Esophagus squamous epithelium (tissue), 5 donors: ENCODE measurements at regions not wholly inside any gene's neighbourhood (a gene's known extent, or its start where the extent isn't known, plus 50 kb on each side); places are given as distances from the start of the nearest gene placed in this dataset.

ENCODE experiments used
- DNase-seq: peaks from one replicate; lab custom pipeline; 2025; lab: John Stamatoyannopoulos, UW
- H3K27ac ChIP-seq, 4 donors: fragments of 200-600 bp; sonication (generic); one replicate each; pipeline ENCODE4 v1.5.1; 2016 to 2019; ENCODE audit warnings: mild to moderate bottlenecking in 1 of 4
- H3K27me3 ChIP-seq, 4 donors: fragments of 200-600 bp; sonication (generic); 1 replicate in 3 of 4; 2 replicates in 1 of 4; pipeline versions ENCODE4 v1.5.1 to v1.6.0; 2017 to 2021; ENCODE audit warnings: antibody characterized with exemption in 1 of 4
- H3K36me3 ChIP-seq, 3 donors: fragments of 200-600 bp; sonication (generic); one replicate each; pipeline ENCODE4 v1.5.1; 2016 to 2019
- H3K4me1 ChIP-seq, 3 donors: fragments of 200-600 bp; sonication (generic); one replicate each; pipeline ENCODE4 v1.5.1; 2017 to 2019
- H3K4me3 ChIP-seq, 4 donors: fragments of 200-600 bp; sonication (generic); 1 replicate in 3 of 4; 2 replicates in 1 of 4; pipeline ENCODE4 v1.5.1; 2016 to 2019; ENCODE audit warnings: mild to moderate bottlenecking in 2 of 4, moderate library complexity in 1 of 4
- H3K9me3 ChIP-seq, 3 donors: fragments of 200-600 bp; sonication (generic); one replicate each; pipeline ENCODE4 v1.5.1; 2016 to 2019
- POLR2A ChIP-seq, 4 donors: fragments of 450-650 bp; IDR thresholded peaks; one replicate each; pipeline ENCODE4 v1.6.1; 2017; ENCODE audit warnings: antibody characterized with exemption in 4 of 4, mild to moderate bottlenecking in 4 of 4, moderate library complexity in 3 of 4
- WGBS, 2 donors: methylation state at CpG; one replicate each; pipeline ENCODE4 v1.1.5; 2018; 5-methylcytosine and 5-hydroxymethylcytosine counted together
- intact Hi-C: fragments of 100-400 bp; cut with DNase I; formaldehyde crosslinking; loops from one replicate; pipeline ENCODE4 v1.15.0; 2022
- TF ChIP-seq, protein P1 (sequence below), 6 experiments: fragments of 450-650 bp in 4 of 6; fragments of 200-600 bp in 2 of 6; sonication (generic) in 2 of 6; IDR thresholded peaks; one replicate each; pipeline ENCODE4 v1.5.1; 2016 to 2019; ENCODE audit warnings: antibody characterized with exemption in 6 of 6, mild to moderate bottlenecking in 4 of 6, moderate library complexity in 4 of 6
- donor health status: DM: yes; HTN: yes; CAD: no.

- peaks cover 0 to 2% (median 0%) of the 10 kb centered on the region in 4 donors for H3K27me3 ChIP-seq
These were observed 75.8 kb upstream of the GPC1 start for GRCh38 chr2:240359695-240360094.

GRCh38 chr2:240360645-240361475, 74.6 kb upstream of the GPC1 start:
- Histone ChIP-seq H3K27me3 (peaks cover 0 to 4% (median 0%) of the 10 kb centered on the region in 4 donors), H3K4me3 (no peak overlapping the region), H3K27ac (no peak overlapping the region), H3K9me3 (peaks cover 0 to 25% (median 20%) of the 10 kb centered on the region in 3 donors), H3K36me3 (no peaks in the 10 kb centered on the region), H3K4me1 (peaks cover 0 to 14% (median 0%) of the 10 kb centered on the region in 3 donors)
- DNase-seq: no peak
- 89 to 92% methylated on average over 9 of the region's 9 CpGs for WGBS, 2 donors
- intact Hi-C loops: no loop called here
- TF ChIP-seq, protein P1, sequence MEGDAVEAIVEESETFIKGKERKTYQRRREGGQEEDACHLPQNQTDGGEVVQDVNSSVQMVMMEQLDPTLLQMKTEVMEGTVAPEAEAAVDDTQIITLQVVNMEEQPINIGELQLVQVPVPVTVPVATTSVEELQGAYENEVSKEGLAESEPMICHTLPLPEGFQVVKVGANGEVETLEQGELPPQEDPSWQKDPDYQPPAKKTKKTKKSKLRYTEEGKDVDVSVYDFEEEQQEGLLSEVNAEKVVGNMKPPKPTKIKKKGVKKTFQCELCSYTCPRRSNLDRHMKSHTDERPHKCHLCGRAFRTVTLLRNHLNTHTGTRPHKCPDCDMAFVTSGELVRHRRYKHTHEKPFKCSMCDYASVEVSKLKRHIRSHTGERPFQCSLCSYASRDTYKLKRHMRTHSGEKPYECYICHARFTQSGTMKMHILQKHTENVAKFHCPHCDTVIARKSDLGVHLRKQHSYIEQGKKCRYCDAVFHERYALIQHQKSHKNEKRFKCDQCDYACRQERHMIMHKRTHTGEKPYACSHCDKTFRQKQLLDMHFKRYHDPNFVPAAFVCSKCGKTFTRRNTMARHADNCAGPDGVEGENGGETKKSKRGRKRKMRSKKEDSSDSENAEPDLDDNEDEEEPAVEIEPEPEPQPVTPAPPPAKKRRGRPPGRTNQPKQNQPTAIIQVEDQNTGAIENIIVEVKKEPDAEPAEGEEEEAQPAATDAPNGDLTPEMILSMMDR (IDR thresholded peaks at IDR 0.05): no peak
- no peak for TF ChIP-seq POLR2A (IDR thresholded peaks at IDR 0.05)

More at GRCh38 chr2:240359695-240360094, 75.8 kb upstream of the GPC1 start:
- no peak for DNase-seq
- Histone ChIP-seq H3K9me3 (peaks cover 0 to 25% (median 20%) of the 10 kb centered on the region in 3 donors), H3K4me3 (no peak overlapping the region), H3K4me1 (peaks cover 0 to 18% (median 0%) of the 10 kb centered on the region in 3 donors), H3K36me3 (no peaks in the 10 kb centered on the region), H3K27ac (no peak overlapping the region)
- TF ChIP-seq, protein P1 (IDR thresholded peaks at IDR 0.05): no peak
- no peak for TF ChIP-seq POLR2A (IDR thresholded peaks at IDR 0.05)
- intact Hi-C loops: no loop called here
- WGBS, 2 donors: 60% methylated on average over 1 of the region's 3 CpGs; no CpG with 5 or more reads in 1 of the 2 donors

- Histone ChIP-seq H3K36me3 (no peaks in the 10 kb centered on the region), H3K27me3 (peaks cover 0 to 4% (median 0%) of the 10 kb centered on the region in 4 donors), H3K4me3 (no peak overlapping the region), H3K4me1 (peaks cover 0 to 11% (median 0%) of the 10 kb centered on the region in 3 donors), H3K9me3 (peaks cover 0 to 25% (median 20%) of the 10 kb centered on the region in 3 donors), H3K27ac (no peak overlapping the region)
- DNase-seq: no peak
- intact Hi-C loops: no loop called here
- 72 to 73% methylated on average over 6 to 8 of the region's 10 CpGs for WGBS, 2 donors
- TF ChIP-seq POLR2A (IDR thresholded peaks at IDR 0.05): no peak
- TF ChIP-seq, protein P1 (IDR thresholded peaks at IDR 0.05): no peak
These were observed 73.2 kb upstream of the GPC1 start for GRCh38 chr2:240362216-240362755.

- peaks cover 0 to 25% (median 20%) of the 10 kb centered on the region in 3 donors for H3K9me3 ChIP-seq
- WGBS, 2 donors: 62 to 73% methylated on average over 11 to 15 of the region's 28 CpGs
- no peaks in the 10 kb centered on the region for H3K36me3 ChIP-seq
- no peak for TF ChIP-seq POLR2A (IDR thresholded peaks at IDR 0.05)
- TF ChIP-seq, protein P1 (IDR thresholded peaks at IDR 0.05): no peak
- intact Hi-C loops: no loop called here
- no peak overlapping the region for H3K27ac ChIP-seq
- no peak for DNase-seq
- H3K4me1 ChIP-seq: peaks cover 0 to 11% (median 0%) of the 10 kb centered on the region in 3 donors
- peaks cover 0 to 4% (median 0%) of the 10 kb centered on the region in 4 donors for H3K27me3 ChIP-seq
- H3K4me3 ChIP-seq: no peak overlapping the region
These were observed 72.4 kb upstream of the GPC1 start for GRCh38 chr2:240362826-240363745.
